Hippocampal formation (tissue), 2 donors: ENCODE measurements at regions not wholly inside any gene's neighbourhood (a gene's known extent, or its start where the extent isn't known, plus 50 kb on each side); places are given as distances from the start of the nearest gene placed in this dataset.
A peak's percentile ranks its signal among the peaks of the same experiment; 100 is the strongest.

ENCODE experiments used
- DNase-seq, 2 donors: peaks; one replicate each; lab custom pipeline; 2025; lab: John Stamatoyannopoulos, UW

- DNase-seq = no peak
Observed at GRCh38 chr14:65186951-65187350, 84.6 kb upstream of the MAX start.

DNA sequence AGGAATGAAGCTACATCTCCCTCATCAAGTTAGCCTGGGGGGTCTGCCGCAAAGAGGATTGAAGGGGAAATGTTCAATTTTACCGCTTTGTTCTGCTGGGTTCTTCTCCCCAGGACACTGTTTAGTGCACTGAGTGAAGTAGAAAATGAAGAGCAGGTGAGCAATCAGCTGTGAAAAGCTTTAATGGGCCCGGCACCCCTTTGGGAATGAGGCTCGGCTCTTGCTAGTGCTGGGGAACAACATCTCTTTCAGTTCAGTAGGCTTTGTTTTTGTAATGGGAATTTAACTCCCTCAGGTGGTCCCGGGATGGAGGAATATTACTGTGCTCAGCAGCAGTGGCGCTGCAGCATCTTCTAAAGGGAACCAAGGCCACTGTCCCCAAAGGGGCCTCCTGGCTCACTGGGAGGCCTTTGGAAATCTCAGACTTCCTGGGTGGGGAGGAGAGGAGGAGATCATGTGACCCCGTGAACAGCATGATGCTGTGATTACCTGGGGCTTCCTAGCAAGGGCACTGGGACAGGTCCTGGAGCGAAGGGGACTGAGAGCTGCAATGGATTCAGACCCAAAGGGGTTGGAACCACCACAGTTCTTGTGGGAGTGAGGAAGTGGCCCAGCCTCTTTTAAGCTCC is 85.2 kb upstream of the MAX start:
- no peak for DNase-seq

GRCh38 chr14:65190312-65190711 is 88.0 kb upstream of the MAX start:
- no peak for DNase-seq

DNA sequence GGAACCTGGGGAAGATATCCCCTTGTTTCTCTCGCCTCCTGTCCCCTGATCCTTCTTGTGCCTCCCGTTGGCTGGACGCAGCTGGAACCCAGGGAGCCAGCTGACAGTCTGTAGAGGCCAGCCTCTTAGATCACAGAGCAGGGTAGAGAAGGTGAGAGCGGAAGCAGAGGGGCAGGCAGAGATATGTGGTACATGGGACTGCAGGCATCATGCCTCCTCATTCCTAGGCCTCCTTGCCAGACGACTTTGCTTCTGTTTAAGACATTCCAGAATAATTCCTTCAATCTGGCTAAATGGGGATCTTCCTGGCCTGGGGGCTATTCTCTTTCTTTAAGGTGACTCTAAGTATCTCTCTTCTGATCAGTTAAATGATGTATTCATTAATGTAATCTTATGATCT is 89.4 kb upstream of the MAX start:
- no peak for DNase-seq

GRCh38 chr14:65192686-65193085 is 90.4 kb upstream of the MAX start:
- no peak for DNase-seq

DNA sequence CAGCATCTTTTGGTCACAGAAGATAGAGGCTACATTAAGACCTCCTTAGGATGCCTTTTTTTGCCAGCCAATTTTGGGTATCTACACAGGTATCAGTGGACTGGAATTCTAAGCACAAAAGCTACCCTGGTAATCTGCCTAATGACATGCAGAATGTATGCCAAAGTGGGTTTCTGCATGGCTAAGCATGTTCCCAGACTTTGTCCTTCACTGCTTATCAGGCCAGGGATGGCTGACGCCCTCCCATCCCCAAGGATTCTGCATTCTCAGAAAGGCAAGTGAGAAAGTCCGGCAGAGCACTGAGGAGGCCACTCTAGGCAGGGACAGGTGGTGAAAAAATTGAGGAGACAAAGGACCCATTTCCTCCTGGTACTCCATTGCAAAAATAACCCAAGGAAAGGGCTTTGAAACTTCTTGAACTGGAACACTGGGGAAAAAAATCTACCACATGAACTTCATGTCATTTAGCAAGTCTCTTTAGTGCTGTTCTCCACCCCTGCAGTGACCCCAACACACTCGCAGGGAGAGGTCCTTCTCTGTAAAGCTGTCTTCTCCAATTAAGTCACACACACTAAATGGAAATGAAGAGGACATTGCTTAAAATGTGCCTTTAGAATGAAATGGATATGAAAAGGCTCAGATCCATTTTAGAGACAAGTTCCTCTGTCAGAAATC is 91.7 kb upstream of the MAX start:
- no peak for DNase-seq

GRCh38 chr14:65195042-65195719 is 92.9 kb upstream of the MAX start:
- DNase-seq = no peak

DNA sequence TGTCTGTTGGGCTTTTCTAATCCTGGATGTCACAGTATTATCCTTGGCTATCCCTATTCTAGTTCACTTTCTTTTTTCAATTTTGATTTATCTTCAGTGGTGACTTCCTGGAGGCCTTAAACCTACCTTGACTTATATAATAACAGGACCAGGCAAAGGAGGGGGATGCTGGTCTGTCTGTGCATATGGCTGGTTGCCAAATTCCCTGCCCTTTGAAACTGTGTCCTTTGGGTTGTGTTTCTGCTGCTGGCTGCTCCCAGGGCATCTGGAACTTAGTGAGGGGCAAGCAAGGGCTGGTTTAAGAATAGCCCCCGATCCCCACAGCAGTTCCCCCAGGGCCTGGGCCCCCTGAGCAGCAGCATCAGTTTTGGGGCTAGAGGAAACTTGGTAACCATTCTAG is 96.0 kb upstream of the MAX start:
- no peak for DNase-seq

GRCh38 chr14:65200454-65200853 is 98.1 kb upstream of the MAX start:
- DNase-seq = no peak

- no peak for DNase-seq
Observed at GRCh38 chr14:65203574-65203973, 101.3 kb upstream of the MAX start.

DNA sequence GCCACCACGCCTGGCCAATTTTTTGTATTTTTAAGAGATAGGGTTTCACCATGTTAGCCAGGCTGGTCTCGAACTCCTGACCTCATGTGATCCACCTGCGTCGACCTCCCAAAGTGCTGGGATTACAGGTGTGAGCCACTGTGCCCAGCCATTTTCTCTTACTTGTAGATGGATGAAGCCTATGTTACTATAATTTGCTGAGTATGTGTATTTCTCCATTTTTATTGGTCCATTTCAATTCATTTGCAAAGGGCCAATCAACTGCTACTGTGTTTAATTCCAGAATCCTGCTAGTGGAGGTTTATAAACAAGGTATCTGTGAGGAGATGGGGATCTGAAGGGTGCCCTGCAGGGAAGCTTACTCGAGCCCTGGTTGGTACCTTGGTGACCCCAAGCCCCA is 101.7 kb upstream of the MAX start:
- no peak for DNase-seq

GRCh38 chr14:65206078-65206447 is 103.7 kb upstream of the MAX start:
- DNase-seq = no peak

- no peak for DNase-seq
Observed at GRCh38 chr14:65206448-65207096, 104.3 kb upstream of the MAX start.

GRCh38 chr14:65208548-65208947 is 106.2 kb upstream of the MAX start:
- no peak for DNase-seq

DNA sequence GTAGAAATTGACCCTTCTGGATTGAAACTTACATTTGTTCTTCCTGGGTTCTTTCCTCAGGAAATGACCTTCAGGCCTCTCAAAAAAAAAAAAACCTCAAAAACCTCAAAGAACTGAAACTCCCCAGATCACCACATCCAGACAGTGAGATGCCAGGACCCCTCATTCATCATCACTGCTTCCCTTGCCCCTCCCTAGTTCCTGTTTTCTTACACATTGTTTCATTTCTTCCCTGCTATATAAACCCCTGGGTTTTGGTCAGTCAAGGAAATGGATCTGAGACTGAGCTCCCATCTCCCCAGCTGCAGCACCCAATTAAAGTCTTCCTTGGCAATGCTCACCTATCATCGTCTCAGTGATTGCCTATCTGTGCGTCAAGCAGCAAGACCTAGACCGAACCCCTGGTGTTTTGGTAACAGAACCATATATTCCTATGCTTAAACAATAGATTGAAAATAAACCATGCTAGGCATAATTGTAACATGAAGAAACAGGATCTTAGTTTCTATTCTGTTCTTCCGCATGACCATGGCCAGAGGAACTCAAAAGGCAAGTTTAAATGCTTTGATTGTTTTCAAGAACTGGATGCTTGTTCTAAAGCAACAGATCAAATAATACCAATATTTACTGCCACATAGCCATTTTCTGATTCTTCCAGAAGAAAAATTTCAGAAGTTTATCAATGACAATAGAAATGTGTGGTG is 108.0 kb upstream of the MAX start:
- peak in 1 of 2 donors; percentile 12 for DNase-seq

GRCh38 chr14:65210822-65211182 is 108.5 kb upstream of the MAX start:
- DNase-seq = no peak

DNA sequence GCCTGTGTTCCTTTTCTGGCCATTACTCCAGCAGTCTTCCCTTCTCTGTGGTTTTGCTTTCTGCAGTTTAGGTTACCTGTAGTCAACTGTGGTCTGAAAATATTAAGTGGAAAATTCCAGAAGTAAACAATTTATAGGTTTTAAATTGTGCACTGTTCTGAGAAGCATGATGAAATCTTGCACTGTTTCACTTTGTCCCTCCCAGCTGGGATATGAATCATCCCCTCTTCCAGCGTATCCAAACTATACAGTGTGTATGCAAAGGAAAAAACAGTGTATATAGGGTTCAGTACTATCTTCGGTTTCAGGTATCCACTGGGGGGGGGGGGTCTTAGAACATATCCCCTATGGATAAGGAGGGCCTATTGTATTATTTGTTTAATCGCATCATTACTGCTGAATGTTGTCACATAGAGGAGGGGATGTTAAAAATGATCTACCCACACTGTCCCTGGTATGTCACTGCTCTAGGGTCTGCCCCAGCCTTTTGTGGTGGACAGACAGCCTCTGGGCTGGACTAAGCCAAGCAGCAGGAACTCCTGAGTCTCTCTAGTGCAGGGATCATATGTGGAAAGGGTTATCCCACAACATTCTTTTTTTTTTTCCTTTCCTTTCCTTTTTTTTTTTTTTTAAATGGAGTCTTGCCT is 109.1 kb upstream of the MAX start:
- DNase-seq = no peak

DNA sequence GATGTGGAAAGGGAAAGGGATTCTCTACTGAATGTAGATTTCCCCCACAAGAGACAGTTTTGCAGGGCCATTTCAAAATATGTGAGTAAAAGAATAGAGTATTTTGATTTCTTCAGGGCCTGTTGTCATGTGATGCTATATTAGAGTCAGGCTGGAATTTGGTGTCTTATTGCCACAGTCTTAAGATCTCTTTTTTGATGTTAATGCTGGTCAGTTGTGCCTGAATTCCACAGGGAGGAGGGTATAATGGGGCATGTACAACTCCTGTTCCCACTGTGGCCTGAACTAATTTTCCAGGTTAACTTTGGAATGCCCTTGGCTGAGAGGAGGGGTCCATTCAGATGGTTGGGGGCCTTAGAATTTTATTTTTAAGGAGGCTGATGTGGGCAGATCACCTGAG is 111.0 kb upstream of the MAX start:
- no peak for DNase-seq

- no peak for DNase-seq
Observed at GRCh38 chr14:65214741-65215140, 112.4 kb upstream of the MAX start.

GRCh38 chr14:65219353-65219752 is 117.0 kb upstream of the MAX start:
- DNase-seq = no peak

GRCh38 chr14:65222440-65222858 is 120.1 kb upstream of the MAX start:
- peak; percentile 49 to 85 for DNase-seq

GRCh38 chr14:65223636-65224035 is 121.3 kb upstream of the MAX start:
- no peak for DNase-seq
